CD14-positive monocyte (primary cell): ENCODE measurements at regions not wholly inside any gene's neighbourhood (a gene's known extent, or its start where the extent isn't known, plus 50 kb on each side); places are given as distances from the start of the nearest gene placed in this dataset.
"Not testable (repeated sequence)": the region's sequence is repeated elsewhere in the genome, so short reads cannot be mapped to it uniquely, and the experiment has no call there.

ENCODE experiments used
- DNase-seq, 3 donors: peaks; one replicate each; pipeline ENCODE4 v3.0.0-alpha.2; 2011 to 2022
- H2AFZ ChIP-seq: 2 replicates; pipeline ENCODE4 v1.6.0; 2012; ENCODE audit warnings: mild to moderate bottlenecking, low read depth, low read length, inconsistent platforms; ENCODE audit not compliant: insufficient read depth, poor library complexity, severe bottlenecking
- H3K27ac ChIP-seq, 2 donors: 1 replicate in 1 of 2; 2 replicates in 1 of 2; pipeline ENCODE4 v1.5.1; 2012 to 2013; ENCODE audit warnings: low read length in 2 of 2, control low read depth in 1 of 2, inconsistent platforms in 1 of 2, low read depth in 1 of 2, mild to moderate bottlenecking in 1 of 2
- H3K27me3 ChIP-seq, 2 donors: one replicate each; pipeline versions ENCODE4 v1.6.0 to v1.6.1; 2011 to 2013; ENCODE audit warnings: low read length in 2 of 2; ENCODE audit not compliant: control insufficient read depth in 2 of 2, insufficient read depth in 2 of 2
- H3K36me3 ChIP-seq, 2 donors: replicated peaks in 1 of 2; 1 replicate in 1 of 2; 2 replicates in 1 of 2; pipeline versions ENCODE4 v1.5.1 to v1.6.1; 2012 to 2013; ENCODE audit warnings: low read length in 2 of 2, control low read depth in 1 of 2, inconsistent platforms in 1 of 2, mild to moderate bottlenecking in 1 of 2; ENCODE audit not compliant: insufficient read depth in 2 of 2, control insufficient read depth in 1 of 2
- H3K4me1 ChIP-seq, 2 donors: 1 replicate in 1 of 2; 2 replicates in 1 of 2; pipeline versions ENCODE4 v1.5.1 to v1.6.1; 2012 to 2013; ENCODE audit warnings: low read length in 2 of 2, control low read depth in 1 of 2, inconsistent platforms in 1 of 2, mild to moderate bottlenecking in 1 of 2, moderate library complexity in 1 of 2; ENCODE audit not compliant: insufficient read depth in 2 of 2, control insufficient read depth in 1 of 2
- H3K4me2 ChIP-seq: replicated peaks from 2 replicates; pipeline ENCODE3; 2012; ENCODE audit warnings: low read length, moderate library complexity, mild to moderate bottlenecking; ENCODE audit not compliant: poor library complexity, severe bottlenecking; ENCODE audit errors: extremely low read depth
- H3K4me3 ChIP-seq, 3 experiments: fragments of 200-600 bp in 1 of 3; sonication (generic) in 1 of 3; replicated peaks in 1 of 3; 1 replicate in 2 of 3; 2 replicates in 1 of 3; pipeline ENCODE4 v1.5.1; 2011 to 2013; ENCODE audit warnings: low read length in 3 of 3, mild to moderate bottlenecking in 3 of 3, control low read depth in 2 of 3, low read depth in 2 of 3, inconsistent platforms in 1 of 3, moderate library complexity in 1 of 3
- H3K79me2 ChIP-seq: 2 replicates; pipeline ENCODE4 v1.6.0; 2012; ENCODE audit warnings: mild to moderate bottlenecking, control low read depth, inconsistent platforms, low read length, moderate library complexity; ENCODE audit not compliant: insufficient read depth
- H3K9ac ChIP-seq: 2 replicates; pipeline ENCODE4 v1.6.0; 2017; ENCODE audit warnings: low read length, mild to moderate bottlenecking; ENCODE audit not compliant: insufficient read depth, poor library complexity, severe bottlenecking
- H3K9me3 ChIP-seq, 2 donors: replicated peaks in 1 of 2; 1 replicate in 1 of 2; 2 replicates in 1 of 2; pipeline versions ENCODE4 v1.5.1 to v1.6.1; 2012 to 2013; ENCODE audit warnings: low read length in 2 of 2, control low read depth in 1 of 2; ENCODE audit not compliant: control insufficient read depth in 1 of 2, insufficient read depth in 1 of 2
- H4K20me1 ChIP-seq: 2 replicates; pipeline ENCODE4 v1.6.0; 2012; ENCODE audit warnings: mild to moderate bottlenecking, low read length, control low read depth, moderate library complexity; ENCODE audit not compliant: insufficient read depth
- H3K27ac Mint-ChIP-seq, 7 donors: one replicate each; pipeline ENCODE4 v1.8.0; 2020; ENCODE audit warnings: mild to moderate bottlenecking in 7 of 7, mixed read lengths in 7 of 7, moderate library complexity in 6 of 7, inconsistent platforms in 2 of 7
- H3K27me3 Mint-ChIP-seq, 3 donors: one replicate each; pipeline ENCODE4 v1.8.0; 2021 to 2022; ENCODE audit warnings: low read depth in 3 of 3, mild to moderate bottlenecking in 3 of 3, mixed read lengths in 3 of 3, moderate library complexity in 3 of 3, inconsistent platforms in 1 of 3
- H3K36me3 Mint-ChIP-seq, 2 donors: one replicate each; pipeline ENCODE4 v1.8.0; 2020; ENCODE audit warnings: mixed read lengths in 2 of 2, inconsistent platforms in 1 of 2, mild to moderate bottlenecking in 1 of 2
- H3K4me1 Mint-ChIP-seq: one replicate; pipeline ENCODE4 v1.8.0; 2020; ENCODE audit warnings: mild to moderate bottlenecking, mixed read lengths
- H3K4me3 Mint-ChIP-seq, 2 donors: one replicate each; pipeline ENCODE4 v1.8.0; 2020; ENCODE audit warnings: mild to moderate bottlenecking in 2 of 2, mixed read lengths in 2 of 2, moderate library complexity in 1 of 2
- H3K9me3 Mint-ChIP-seq, 7 donors: one replicate each; pipeline ENCODE4 v1.8.0; 2020 to 2022; ENCODE audit warnings: mixed read lengths in 7 of 7, mild to moderate bottlenecking in 6 of 7, moderate library complexity in 6 of 7, inconsistent platforms in 2 of 7
- WGBS: methylation state at CpG from one replicate; pipeline ENCODE4 v1.1.5; 2013; ENCODE audit warnings: missing lambda C conversion rate; ENCODE audit not compliant: insufficient coverage; 5-methylcytosine and 5-hydroxymethylcytosine counted together
- intact Hi-C, 2 donors: fragments of 100-400 bp; cut with micrococcal nuclease; formaldehyde crosslinking; loops; one replicate each; pipeline versions ENCODE4 v1.15.0 to v1.15.1; 2023
- TF ChIP-seq, protein P1 (sequence below): fragments of 200-600 bp; IDR thresholded peaks from one replicate; pipeline ENCODE4 v1.8.0; 2022; ENCODE audit warnings: antibody characterized with exemption, mild to moderate bottlenecking

- H3K4me1 ChIP-seq, H3K36me3 ChIP-seq, H4K20me1 ChIP-seq, H3K27ac ChIP-seq, H3K9me3 Mint-ChIP-seq, H3K27me3 ChIP-seq, H3K27ac Mint-ChIP-seq, H3K4me3 ChIP-seq, H3K9ac ChIP-seq, intact Hi-C loops, H3K9me3 ChIP-seq, H3K79me2 ChIP-seq, DNase-seq, H2AFZ ChIP-seq, H3K4me3 Mint-ChIP-seq, H3K4me2 ChIP-seq, H3K4me1 Mint-ChIP-seq, H3K36me3 Mint-ChIP-seq: not testable (repeated sequence)
- peaks cover 5 to 23% (median 8%) of the 10 kb centered on the region in 3 donors for H3K27me3 Mint-ChIP-seq
- no CpG with 5 or more reads among the region's 5 CpGs for WGBS
Measured at GRCh38 chr22:25311924-25312323, 92.5 kb downstream of the CRYBB2 start.

DNA sequence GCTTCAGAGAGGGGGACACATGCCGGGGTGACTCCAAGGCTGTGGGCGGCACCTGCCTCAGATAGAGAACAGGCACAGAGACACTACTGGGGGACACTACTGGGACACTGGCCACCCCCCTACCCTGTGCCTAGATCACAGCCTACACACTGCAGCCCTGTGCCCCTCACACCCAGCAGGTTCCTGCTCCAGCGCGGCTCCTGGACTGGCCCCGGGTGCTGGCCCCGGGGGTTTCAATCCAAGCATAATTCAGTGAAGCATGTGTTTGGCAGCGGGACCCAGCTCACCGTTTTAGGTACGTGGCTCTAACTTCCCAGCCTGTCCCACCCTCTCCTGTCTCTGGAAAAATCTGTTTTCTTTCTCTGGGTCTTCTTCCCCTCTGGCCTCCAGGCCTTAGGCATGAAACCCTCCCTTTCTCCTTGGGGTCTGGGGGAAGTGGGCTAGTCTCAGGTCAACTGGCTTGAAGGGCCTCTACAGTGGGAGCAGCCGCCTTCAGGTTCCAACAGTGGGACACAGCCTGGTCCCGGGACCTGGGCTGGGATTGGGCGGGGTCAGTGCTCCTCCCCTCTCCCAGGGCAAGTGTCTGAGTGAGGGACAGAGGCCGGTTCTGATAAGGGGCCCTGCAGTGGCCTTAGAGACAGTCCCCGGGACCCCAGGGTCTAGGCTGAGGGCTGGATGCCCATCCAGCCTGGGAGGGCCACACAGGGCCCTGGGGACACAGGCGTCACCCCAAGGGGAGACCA, 98.8 kb downstream of the CRYBB2 start:
- Mint-ChIP-seq H3K4me1 (no peaks in the 10 kb centered on the region), H3K9me3 (peaks cover 0 to 2% (median 0%) of the 10 kb centered on the region in 7 donors), H3K4me3 (no peak overlapping the region), H3K36me3 (no peaks in the 10 kb centered on the region), H3K27me3 (peaks cover 5 to 10% (median 8%) of the 10 kb centered on the region in 3 donors), H3K27ac (no peak overlapping the region)
- no peaks in the 10 kb centered on the region for H3K79me2 ChIP-seq
- no peak overlapping the region for H2AFZ ChIP-seq
- no peak overlapping the region for H3K9ac ChIP-seq
- TF ChIP-seq, protein P1, sequence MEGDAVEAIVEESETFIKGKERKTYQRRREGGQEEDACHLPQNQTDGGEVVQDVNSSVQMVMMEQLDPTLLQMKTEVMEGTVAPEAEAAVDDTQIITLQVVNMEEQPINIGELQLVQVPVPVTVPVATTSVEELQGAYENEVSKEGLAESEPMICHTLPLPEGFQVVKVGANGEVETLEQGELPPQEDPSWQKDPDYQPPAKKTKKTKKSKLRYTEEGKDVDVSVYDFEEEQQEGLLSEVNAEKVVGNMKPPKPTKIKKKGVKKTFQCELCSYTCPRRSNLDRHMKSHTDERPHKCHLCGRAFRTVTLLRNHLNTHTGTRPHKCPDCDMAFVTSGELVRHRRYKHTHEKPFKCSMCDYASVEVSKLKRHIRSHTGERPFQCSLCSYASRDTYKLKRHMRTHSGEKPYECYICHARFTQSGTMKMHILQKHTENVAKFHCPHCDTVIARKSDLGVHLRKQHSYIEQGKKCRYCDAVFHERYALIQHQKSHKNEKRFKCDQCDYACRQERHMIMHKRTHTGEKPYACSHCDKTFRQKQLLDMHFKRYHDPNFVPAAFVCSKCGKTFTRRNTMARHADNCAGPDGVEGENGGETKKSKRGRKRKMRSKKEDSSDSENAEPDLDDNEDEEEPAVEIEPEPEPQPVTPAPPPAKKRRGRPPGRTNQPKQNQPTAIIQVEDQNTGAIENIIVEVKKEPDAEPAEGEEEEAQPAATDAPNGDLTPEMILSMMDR = no peak
- no peak overlapping the region for H3K4me2 ChIP-seq
- no peak overlapping the region for H3K27ac ChIP-seq
- H4K20me1 ChIP-seq = no peaks in the 10 kb centered on the region
- DNase-seq = no peak
- WGBS = 93% methylated on average over 15 of the region's 15 CpGs
- H3K36me3 ChIP-seq = no peaks in the 10 kb centered on the region
- no peaks in the 10 kb centered on the region for H3K4me1 ChIP-seq
- intact Hi-C loops = no loop called here
- no peak overlapping the region for H3K4me3 ChIP-seq
- no peaks in the 10 kb centered on the region for H3K27me3 ChIP-seq
- no peaks in the 10 kb centered on the region for H3K9me3 ChIP-seq
